ENCODE measurements at regions not wholly inside any gene's neighbourhood (a gene's known extent, or its start where the extent isn't known, plus 50 kb on each side); places are given as distances from the start of the nearest gene placed in this dataset.

DNA sequence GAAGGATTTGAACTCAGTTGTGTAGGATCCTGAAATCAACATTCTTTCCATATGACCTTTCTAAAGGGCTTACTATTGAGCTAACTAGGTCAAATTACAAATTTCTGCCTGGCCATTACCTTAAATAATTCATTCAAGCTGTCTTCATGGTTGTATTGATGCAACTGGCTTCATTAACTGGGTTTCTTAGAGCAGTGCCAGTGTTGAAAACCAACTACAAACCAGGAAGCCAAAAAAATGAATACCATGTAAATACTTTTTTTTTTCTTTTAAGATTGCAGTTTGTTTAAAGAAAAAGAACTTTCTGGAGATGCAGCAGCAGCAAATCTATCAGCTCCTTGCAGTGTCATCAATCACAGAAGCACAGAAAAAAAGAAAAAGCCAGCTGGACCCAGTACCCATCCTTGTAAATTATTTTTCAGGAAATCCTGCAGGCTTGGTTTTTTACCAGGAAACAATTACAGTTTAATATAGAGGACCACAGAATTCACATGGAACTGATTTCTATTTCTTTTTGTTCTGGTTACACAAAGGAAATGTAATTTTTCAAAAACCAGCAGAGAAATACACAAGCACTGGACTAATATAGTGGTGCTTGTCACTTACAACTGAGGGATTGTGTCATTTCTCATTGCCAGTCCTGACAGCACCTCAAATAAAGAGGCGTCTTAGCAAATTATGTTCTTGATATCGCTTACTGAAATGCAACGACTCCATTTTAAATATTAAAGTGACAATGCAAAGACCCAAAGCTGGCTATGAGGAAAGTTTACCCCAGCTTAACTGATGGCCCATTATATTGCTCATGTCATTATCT is 131.9 kb downstream of the TMEM26 start:
- Histone ChIP-seq H3K9me3 (ENCODE audit: low read length) (no peaks in the 10 kb centered on the region), H4K20me1 (ENCODE audit: insufficient read depth, low read length) (no peaks in the 10 kb centered on the region), H3K4me1 (ENCODE audit: insufficient read depth, low read length, poor library complexity, severe bottlenecking) (no peaks in the 10 kb centered on the region), H3K4me2 (ENCODE audit: low read length) (no peak overlapping the region), H3K4me3 (ENCODE audit: low read depth, low read length, poor library complexity, severe bottlenecking) (no peak overlapping the region), H3K9me2 (ENCODE audit: insufficient read depth, low read length) (no peaks in the 10 kb centered on the region), H3K79me2 (ENCODE audit: insufficient read depth, low read depth, low read length) (no peaks in the 10 kb centered on the region), H3K36me3 (ENCODE audit: insufficient read depth, low read length) (no peaks in the 10 kb centered on the region), H2AFZ (ENCODE audit: low read length) (no peak overlapping the region), H3K27ac (ENCODE audit: low read depth, low read length, poor library complexity, severe bottlenecking) (no peak overlapping the region)
- POLR2A ChIA-PET = interaction anchor here (0.9 kb wide), 1 partner anchor 11 kb away, joined by 3 read pairs; no protein-coding TSS in a partner anchor
- CTCF ChIA-PET (ENCODE audit: unreplicated experiment) = interaction anchor here (0.5 kb wide), 1 partner anchor 63 kb away, joined by 3 read pairs; no protein-coding TSS in a partner anchor
- intact Hi-C loops (cut with micrococcal nuclease; ENCODE audit: unreplicated experiment) = no loop called here
- no peak for DNase-seq (ENCODE audit: low spot score)
- TF ChIP-seq, protein P1, sequence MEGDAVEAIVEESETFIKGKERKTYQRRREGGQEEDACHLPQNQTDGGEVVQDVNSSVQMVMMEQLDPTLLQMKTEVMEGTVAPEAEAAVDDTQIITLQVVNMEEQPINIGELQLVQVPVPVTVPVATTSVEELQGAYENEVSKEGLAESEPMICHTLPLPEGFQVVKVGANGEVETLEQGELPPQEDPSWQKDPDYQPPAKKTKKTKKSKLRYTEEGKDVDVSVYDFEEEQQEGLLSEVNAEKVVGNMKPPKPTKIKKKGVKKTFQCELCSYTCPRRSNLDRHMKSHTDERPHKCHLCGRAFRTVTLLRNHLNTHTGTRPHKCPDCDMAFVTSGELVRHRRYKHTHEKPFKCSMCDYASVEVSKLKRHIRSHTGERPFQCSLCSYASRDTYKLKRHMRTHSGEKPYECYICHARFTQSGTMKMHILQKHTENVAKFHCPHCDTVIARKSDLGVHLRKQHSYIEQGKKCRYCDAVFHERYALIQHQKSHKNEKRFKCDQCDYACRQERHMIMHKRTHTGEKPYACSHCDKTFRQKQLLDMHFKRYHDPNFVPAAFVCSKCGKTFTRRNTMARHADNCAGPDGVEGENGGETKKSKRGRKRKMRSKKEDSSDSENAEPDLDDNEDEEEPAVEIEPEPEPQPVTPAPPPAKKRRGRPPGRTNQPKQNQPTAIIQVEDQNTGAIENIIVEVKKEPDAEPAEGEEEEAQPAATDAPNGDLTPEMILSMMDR (conservative IDR thresholded peaks at IDR 0.05; ENCODE audit: low read length) = no peak
- no peak for TF ChIP-seq EZH2phosphoT487 (IDR thresholded peaks at IDR 0.05; ENCODE audit: borderline replicate concordance, low read depth, low read length)
- BruUV-seq (replicated peaks) = no TSS peak

DNA sequence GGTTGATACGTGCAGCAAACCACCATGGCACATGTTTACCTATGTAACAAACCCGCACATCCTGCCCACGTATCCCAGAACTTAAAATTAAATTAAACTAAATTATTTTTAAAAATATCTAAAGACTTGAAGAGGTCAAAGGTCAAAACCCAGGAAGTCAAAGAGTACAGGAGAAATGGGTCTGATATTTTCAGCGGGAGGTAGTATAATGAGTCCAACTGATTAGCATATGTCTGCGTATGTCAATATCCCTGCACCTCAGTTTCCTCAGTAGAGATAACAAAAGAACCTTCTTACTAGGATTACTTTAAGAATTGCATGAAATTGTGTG is 133.0 kb downstream of the TMEM26 start:
- no peak overlapping the region for H2AFZ ChIP-seq (ENCODE audit: low read length)
- no peaks in the 10 kb centered on the region for H3K36me3 ChIP-seq (ENCODE audit: insufficient read depth, low read length)
- no peak for DNase-seq (ENCODE audit: low spot score)
- no TSS peak for BruUV-seq (replicated peaks)
- no peaks in the 10 kb centered on the region for H4K20me1 ChIP-seq (ENCODE audit: insufficient read depth, low read length)
- ChIA-PET CTCF (ENCODE audit: unreplicated experiment) (no interaction called here), POLR2A (no interaction called here)
- no peaks in the 10 kb centered on the region for H3K4me1 ChIP-seq (ENCODE audit: insufficient read depth, low read length, poor library complexity, severe bottlenecking)
- TF ChIP-seq, protein P1 (conservative IDR thresholded peaks at IDR 0.05; ENCODE audit: low read length) = no peak
- no peak for TF ChIP-seq EZH2phosphoT487 (IDR thresholded peaks at IDR 0.05; ENCODE audit: borderline replicate concordance, low read depth, low read length)
- no peak overlapping the region for H3K4me2 ChIP-seq (ENCODE audit: low read length)
- no peak overlapping the region for H3K27ac ChIP-seq (ENCODE audit: low read depth, low read length, poor library complexity, severe bottlenecking)
- no peak overlapping the region for H3K4me3 ChIP-seq (ENCODE audit: low read depth, low read length, poor library complexity, severe bottlenecking)
- intact Hi-C loops (cut with micrococcal nuclease; ENCODE audit: unreplicated experiment) = no loop called here
- H3K9me2 ChIP-seq (ENCODE audit: insufficient read depth, low read length) = no peaks in the 10 kb centered on the region
- no peaks in the 10 kb centered on the region for H3K9me3 ChIP-seq (ENCODE audit: low read length)
- no peaks in the 10 kb centered on the region for H3K79me2 ChIP-seq (ENCODE audit: insufficient read depth, low read depth, low read length)

Data from OCI-LY7 (cell line).